WERI-Rb-1 (cell line): ENCODE measurements at regions not wholly inside any gene's neighbourhood (a gene's known extent, or its start where the extent isn't known, plus 50 kb on each side); places are given as distances from the start of the nearest gene placed in this dataset.

Source experiments
- DNase-seq: peaks from one replicate; pipeline ENCODE4 v3.0.0-alpha.2; 2020
- H3K27ac ChIP-seq: fragments of 250-450 bp; sonication (Bioruptor Pico); 2 replicates; pipeline ENCODE4 v1.5.1; 2020; ENCODE audit warnings: mild to moderate bottlenecking, moderate library complexity
- H3K27me3 ChIP-seq: fragments of 250-450 bp; sonication (Bioruptor Pico); 2 replicates; pipeline ENCODE4 v1.5.1; 2021; ENCODE audit warnings: mild to moderate bottlenecking, low read depth, moderate library complexity; ENCODE audit not compliant: insufficient read depth, severe bottlenecking
- H3K36me3 ChIP-seq: fragments of 250-450 bp; sonication (Bioruptor Pico); 2 replicates; pipeline ENCODE4 v1.5.1; 2020; ENCODE audit warnings: mild to moderate bottlenecking, moderate library complexity
- H3K4me3 ChIP-seq: 2 replicates; pipeline ENCODE4 v1.5.1; 2011; ENCODE audit warnings: low read depth, mild to moderate bottlenecking, control low read depth, low read length
- H3K9me3 ChIP-seq: fragments of 250-450 bp; sonication (Bioruptor Pico); 2 replicates; pipeline ENCODE4 v1.5.1; 2021; ENCODE audit warnings: mild to moderate bottlenecking, moderate library complexity; ENCODE audit not compliant: severe bottlenecking
- TF ChIP-seq, protein P1 (sequence below): IDR thresholded peaks from 2 replicates; pipeline ENCODE4 v1.5.1; 2011; ENCODE audit warnings: low read depth, mild to moderate bottlenecking, control low read depth, inconsistent platforms, low read length

GRCh38 chr6:147808640-147809039 is 300.1 kb downstream of the SAMD5 start:
- DNase-seq: no peak
- no peaks in the 10 kb centered on the region for H3K36me3 ChIP-seq
- no peaks in the 10 kb centered on the region for H3K27me3 ChIP-seq
- no peak overlapping the region for H3K27ac ChIP-seq
- TF ChIP-seq, protein P1, sequence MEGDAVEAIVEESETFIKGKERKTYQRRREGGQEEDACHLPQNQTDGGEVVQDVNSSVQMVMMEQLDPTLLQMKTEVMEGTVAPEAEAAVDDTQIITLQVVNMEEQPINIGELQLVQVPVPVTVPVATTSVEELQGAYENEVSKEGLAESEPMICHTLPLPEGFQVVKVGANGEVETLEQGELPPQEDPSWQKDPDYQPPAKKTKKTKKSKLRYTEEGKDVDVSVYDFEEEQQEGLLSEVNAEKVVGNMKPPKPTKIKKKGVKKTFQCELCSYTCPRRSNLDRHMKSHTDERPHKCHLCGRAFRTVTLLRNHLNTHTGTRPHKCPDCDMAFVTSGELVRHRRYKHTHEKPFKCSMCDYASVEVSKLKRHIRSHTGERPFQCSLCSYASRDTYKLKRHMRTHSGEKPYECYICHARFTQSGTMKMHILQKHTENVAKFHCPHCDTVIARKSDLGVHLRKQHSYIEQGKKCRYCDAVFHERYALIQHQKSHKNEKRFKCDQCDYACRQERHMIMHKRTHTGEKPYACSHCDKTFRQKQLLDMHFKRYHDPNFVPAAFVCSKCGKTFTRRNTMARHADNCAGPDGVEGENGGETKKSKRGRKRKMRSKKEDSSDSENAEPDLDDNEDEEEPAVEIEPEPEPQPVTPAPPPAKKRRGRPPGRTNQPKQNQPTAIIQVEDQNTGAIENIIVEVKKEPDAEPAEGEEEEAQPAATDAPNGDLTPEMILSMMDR: no peak
- H3K4me3 ChIP-seq: no peak overlapping the region
- H3K9me3 ChIP-seq: peaks cover 3% of the 10 kb centered on the region

- no peak for DNase-seq
- TF ChIP-seq, protein P1: no peak
- H3K27ac ChIP-seq: no peak overlapping the region
- no peaks in the 10 kb centered on the region for H3K27me3 ChIP-seq
- H3K36me3 ChIP-seq: no peaks in the 10 kb centered on the region
- no peaks in the 10 kb centered on the region for H3K9me3 ChIP-seq
- H3K4me3 ChIP-seq: no peak overlapping the region
Measured at GRCh38 chr6:147811913-147812629, 303.6 kb downstream of the SAMD5 start.

DNA sequence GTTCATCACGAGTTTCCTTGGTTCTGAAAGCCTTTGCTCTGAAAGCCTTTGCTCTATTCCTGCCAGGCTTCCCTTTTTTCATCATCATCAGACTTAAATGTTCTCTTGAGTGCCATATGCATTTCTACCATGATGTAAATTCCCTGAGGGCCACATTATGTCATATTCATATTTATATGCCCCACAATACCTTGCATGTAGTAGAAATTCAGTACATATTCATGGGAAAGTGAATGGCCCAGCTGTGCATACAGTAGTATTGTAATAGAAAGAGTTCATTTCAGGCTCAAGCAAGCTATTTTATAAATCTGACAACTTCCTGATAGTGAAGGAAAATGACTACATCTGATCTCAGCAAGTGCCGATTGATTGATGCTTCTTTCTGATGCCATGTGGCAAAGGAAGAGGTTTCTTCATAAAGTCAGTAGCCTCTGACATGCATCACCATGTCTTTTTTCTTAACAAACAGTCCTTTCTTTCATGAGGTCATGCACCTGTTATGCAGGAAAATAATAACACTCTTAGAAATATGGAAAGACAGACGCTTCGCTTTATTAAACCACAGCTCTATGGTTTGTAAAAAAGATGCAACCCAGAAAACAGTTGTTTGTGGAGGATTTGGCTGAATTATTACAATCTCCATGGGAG is 308.7 kb downstream of the SAMD5 start:
- Histone ChIP-seq H3K27ac (no peak overlapping the region), H3K36me3 (no peaks in the 10 kb centered on the region), H3K27me3 (no peaks in the 10 kb centered on the region), H3K4me3 (no peak overlapping the region), H3K9me3 (no peaks in the 10 kb centered on the region)
- TF ChIP-seq, protein P1: no peak
- no peak for DNase-seq

- Histone ChIP-seq H3K9me3 (no peaks in the 10 kb centered on the region), H3K36me3 (no peaks in the 10 kb centered on the region), H3K27ac (no peak overlapping the region), H3K27me3 (no peaks in the 10 kb centered on the region), H3K4me3 (no peak overlapping the region)
- TF ChIP-seq, protein P1: no peak
- no peak for DNase-seq
Measured at GRCh38 chr6:147820520-147820919, 312.0 kb downstream of the SAMD5 start.

DNA sequence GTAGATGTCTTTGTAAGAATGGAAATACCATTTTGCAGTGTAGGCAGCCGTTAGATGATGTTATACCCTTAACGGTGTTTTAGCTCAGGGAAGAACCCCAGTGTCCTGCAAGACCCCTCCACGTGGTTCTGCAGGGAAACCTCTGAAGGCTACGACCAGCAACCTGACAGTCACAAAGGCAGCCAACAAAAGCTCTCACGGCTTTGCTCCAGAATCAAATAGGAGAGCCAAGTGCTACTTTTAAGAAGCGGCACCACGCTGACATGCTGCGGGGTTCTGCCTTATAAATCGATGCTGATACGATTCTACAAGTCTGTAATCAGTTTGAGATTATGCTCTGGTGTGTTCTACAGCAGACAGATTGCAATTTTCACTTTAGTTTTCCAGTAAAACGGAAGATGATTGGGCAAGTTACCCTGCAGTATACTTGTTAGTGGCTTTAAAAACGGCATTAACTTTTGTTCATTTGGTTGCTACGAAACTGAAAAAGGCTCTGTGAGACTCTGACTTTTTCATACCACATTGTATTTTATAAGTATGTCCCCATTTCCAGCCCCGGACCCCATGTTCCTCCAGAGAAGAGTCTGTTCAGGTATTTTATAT is 312.9 kb downstream of the SAMD5 start:
- no peak overlapping the region for H3K4me3 ChIP-seq
- TF ChIP-seq, protein P1: no peak
- no peaks in the 10 kb centered on the region for H3K27me3 ChIP-seq
- DNase-seq: no peak
- no peaks in the 10 kb centered on the region for H3K9me3 ChIP-seq
- no peaks in the 10 kb centered on the region for H3K36me3 ChIP-seq
- no peak overlapping the region for H3K27ac ChIP-seq
